Globus pallidus (tissue), 1 donor: ENCODE measurements at regions not wholly inside any gene's neighbourhood (a gene's known extent, or its start where the extent isn't known, plus 50 kb on each side); places are given as distances from the start of the nearest gene placed in this dataset.

Experiments
- DNase-seq: peaks from one replicate; pipeline ENCODE4 v3.0.0-alpha.2; 2015; ENCODE audit warnings: low spot score

DNA sequence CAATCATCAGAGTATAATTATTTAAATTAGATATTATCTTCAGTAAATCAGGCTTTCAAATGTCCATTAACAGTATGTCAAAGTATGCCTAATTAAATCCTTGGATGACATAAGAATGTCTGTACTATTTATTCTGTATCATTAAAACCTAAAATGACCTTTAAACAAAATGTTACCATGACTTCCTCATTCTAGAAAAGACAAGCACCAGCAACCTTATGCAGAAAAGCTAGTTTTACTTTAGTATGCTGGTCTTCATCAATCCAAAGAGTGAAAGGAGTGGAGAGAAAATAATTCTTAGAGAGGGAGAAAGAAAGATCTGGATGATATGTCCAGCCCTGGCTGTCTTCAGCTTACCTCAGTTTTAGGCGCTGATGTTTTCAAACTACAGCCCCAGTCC lies 140.1 kb upstream of the UBE2E2 start:
- no peak for DNase-seq

DNA sequence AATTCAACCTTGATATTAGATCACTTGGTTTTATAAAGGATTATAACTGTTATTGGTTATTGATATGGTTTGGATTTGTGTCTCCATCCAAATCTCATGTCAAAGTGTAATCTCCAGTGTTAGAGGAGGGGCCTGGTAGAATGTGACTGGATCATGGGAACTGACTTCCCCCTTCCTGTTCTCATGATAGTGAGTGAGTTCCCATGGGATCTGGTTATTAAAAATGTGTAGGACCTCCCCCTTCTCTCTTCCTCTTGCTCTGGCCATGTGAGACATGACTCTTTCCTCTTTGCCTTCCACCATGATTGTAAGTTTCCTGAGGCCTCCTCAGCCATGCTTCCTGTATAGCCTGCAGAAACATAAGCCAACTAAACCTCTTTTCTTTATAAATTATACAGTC lies 136.0 kb upstream of the UBE2E2 start:
- DNase-seq: no peak

DNA sequence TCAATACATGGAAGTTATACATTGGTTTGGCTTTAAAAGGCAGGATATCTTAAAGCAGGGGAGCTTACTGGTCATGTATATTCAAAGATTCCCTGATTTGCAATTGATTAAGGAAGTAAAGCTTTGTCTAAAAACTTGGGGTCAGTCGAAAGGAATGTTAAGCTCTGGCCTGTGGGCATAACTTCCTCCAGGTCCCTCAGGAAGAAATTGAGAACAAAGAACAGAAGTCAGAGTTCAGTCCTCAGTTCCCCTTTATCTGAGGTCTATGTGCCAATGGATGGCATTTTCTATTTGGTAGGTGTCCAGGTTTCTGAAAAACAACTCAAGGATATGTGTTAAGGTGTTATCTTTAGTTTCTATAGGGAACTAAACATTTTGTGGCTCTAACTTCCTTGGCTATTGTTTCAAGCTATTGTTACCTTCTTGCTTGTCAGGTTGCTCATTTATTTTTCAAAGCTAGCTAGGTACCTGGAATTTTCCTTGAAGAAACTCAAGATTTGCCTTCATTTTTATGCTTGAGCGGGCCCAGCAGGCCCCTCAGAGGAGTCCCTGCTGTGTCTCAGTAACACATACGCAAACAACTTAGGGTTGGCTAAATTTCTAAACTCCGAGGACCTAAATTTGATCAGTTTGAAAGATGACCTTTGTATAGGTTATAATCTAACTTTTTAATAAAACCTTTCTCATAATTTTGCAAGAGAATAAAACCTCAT lies 135.0 kb upstream of the UBE2E2 start:
- DNase-seq: peak; percentile 18

- no peak for DNase-seq
Observed at GRCh38 chr3:23071296-23071695, 131.8 kb upstream of the UBE2E2 start.

DNA sequence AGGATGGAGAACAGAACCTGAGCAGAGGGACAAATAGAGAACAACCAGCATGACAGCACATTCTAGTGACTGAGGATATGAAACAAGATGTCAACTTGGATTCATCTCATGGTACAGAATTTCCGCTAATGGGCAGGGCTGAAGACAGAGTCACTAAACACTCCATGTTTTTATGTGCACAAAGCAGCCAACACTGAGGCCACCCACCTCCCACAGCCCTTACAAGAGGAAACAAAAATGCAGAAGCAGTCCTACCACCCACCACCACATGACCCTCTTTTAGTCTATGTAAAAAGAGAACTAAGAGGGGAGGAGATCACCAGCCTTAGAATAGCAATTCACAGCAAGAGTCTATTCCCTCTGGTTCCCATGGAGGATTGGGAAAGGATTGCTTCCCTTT lies 131.4 kb upstream of the UBE2E2 start:
- DNase-seq: peak; percentile 66

DNA sequence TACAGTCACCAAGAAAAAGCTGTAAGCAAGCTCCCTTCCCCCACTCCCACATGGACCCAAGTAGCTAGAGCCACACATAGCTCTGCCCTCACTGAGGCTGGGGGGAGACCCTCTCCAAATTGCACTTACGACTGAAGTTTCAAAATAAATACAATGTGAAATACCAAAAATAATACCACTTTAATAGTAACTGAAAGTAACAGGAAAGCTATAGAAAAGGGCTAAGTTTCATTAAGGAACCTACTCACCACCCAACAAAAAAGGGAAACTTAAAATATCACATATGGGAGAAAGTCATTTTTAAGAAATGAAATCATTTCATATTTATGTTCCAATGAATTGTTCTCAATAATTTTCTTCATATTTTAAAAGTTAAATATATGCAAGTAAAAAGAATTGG lies 130.4 kb upstream of the UBE2E2 start:
- DNase-seq: no peak

GRCh38 chr3:23073724-23074305 lies 129.3 kb upstream of the UBE2E2 start:
- DNase-seq: no peak

DNA sequence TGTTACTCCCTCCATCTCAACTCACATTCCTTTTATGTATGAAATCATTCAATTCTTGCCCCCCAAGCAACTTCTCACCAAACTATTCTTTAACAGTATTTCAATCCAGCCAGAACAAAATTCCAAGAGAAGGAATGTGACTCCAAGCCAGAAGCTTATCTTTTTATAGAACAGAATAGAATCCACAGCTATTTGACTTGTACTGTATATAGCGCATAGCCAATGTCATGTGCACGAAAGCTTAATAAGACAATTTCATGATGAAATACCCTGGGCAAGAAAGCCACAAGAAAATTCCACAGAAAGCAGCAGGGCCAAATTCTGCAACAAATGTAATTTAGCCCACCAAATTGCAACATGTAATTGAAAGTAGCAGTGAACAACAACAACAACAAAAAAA lies 127.6 kb upstream of the UBE2E2 start:
- DNase-seq: no peak

- DNase-seq: no peak
Observed at GRCh38 chr3:23076437-23076836, 126.7 kb upstream of the UBE2E2 start.

DNA sequence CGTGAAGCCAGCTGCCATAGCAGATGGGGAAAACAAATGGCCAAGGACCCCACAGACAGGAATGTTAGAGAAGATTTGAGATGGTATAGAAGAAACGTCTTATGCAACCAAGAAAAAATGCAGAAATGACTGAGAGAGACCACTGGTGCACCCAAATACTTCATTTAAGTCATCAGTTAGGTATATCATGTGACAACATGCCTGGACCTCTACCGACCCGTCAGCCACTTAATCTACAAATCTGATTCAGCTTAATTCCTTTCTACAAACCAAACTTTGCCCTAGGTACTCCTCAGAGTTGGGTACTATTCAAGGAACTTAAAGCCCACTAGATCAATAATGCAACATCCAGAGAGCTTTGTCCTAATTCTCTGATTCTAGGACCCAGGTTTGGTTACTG lies 126.0 kb upstream of the UBE2E2 start:
- DNase-seq: no peak

GRCh38 chr3:23078735-23079134 lies 124.4 kb upstream of the UBE2E2 start:
- DNase-seq: no peak

- no peak for DNase-seq
Observed at GRCh38 chr3:23079976-23080375, 123.2 kb upstream of the UBE2E2 start.

- DNase-seq: no peak
Observed at GRCh38 chr3:23083701-23084100, 119.4 kb upstream of the UBE2E2 start.

DNA sequence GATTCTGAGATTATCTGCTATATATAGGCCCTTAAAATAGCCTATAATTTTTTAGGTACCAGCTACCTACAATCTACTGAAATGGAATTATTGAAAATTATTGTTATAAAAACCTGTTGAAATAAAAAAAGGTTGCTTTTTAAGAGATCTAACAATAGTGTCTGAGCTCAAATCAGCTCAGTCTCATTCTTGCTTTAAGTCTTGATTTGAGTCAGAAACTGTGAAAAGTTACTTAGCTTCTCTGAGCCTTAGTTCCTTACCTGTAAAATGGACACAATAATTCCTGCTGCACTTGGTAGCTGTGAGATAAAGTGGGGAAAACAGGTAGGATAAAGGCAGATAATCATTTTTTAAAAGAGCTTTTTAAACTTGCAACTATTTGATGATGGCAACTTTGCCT lies 118.8 kb upstream of the UBE2E2 start:
- no peak for DNase-seq

DNA sequence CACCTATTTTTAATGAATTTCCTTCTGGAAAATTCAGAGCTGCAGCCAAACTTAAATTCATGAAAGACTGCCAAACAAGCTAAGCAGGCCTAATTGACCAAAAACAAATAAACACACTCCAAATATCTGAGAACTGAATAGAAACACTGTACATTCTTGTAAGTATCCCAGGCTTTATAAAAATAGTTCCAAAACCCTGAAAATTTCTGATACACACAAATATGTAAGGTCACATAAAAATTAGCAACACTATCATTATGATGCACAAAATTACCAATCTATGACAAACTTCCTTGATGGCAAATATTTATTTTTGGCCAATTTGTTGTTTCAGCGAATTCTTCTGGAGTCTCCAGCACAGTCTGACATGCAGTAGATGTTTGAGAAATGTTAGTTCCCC lies 117.9 kb upstream of the UBE2E2 start:
- DNase-seq: no peak

GRCh38 chr3:23086331-23086730 lies 116.8 kb upstream of the UBE2E2 start:
- no peak for DNase-seq

GRCh38 chr3:23086831-23087230 lies 116.3 kb upstream of the UBE2E2 start:
- DNase-seq: no peak

GRCh38 chr3:23094412-23094811 lies 108.7 kb upstream of the UBE2E2 start:
- no peak for DNase-seq

- no peak for DNase-seq
Observed at GRCh38 chr3:23094890-23095462, 108.2 kb upstream of the UBE2E2 start.

DNA sequence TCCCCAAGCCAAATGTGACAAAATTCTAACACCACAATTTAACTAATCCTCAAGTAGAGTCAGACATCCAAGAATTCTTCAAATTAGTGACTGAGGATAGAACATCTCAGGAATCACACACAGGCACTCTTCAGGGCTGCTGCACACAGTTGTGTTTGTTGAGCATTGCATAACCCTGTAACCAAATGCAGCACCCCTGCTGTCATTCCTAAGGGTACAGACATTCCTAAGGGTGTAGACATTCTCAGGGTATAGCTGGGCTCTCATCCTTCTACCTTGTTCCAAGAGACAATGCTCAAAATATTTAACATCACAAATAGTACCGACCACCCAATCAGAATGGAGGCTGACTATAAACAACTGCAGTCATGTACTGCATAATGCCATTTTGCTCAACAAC lies 107.1 kb upstream of the UBE2E2 start:
- no peak for DNase-seq

- DNase-seq: no peak
Observed at GRCh38 chr3:23099021-23099420, 104.1 kb upstream of the UBE2E2 start.

DNA sequence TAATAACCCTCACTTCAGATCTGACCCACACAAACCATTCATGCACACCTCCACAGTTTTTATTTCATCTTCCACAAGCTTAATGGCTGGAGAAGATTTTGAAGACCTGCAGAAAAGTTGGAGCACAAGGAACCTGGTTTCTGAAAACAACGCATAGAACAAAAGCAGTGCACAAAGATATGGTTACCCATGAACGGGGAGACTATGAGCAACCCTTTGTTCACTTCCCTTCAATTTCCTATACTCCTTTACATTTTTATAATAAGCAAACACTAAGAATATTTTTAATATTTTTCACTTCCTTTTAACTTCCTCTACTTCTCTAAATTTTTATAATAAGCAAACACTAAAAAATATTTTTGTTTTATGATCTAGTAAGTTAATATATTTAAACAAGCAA lies 103.5 kb upstream of the UBE2E2 start:
- DNase-seq: no peak

GRCh38 chr3:23100106-23100505 lies 103.0 kb upstream of the UBE2E2 start:
- no peak for DNase-seq

GRCh38 chr3:23103764-23104163 lies 99.4 kb upstream of the UBE2E2 start:
- no peak for DNase-seq
